SK-N-SH treated with all-trans-retinoic acid at 6 μM for 48 hours (cell line): ENCODE measurements at regions not wholly inside any gene's neighbourhood (a gene's known extent, or its start where the extent isn't known, plus 50 kb on each side); places are given as distances from the start of the nearest gene placed in this dataset.

Source experiments
- ATAC-seq: fragments of 200-7000 bp; cut with Tn5 transposase; 3 replicates; pipeline ENCODE4 v1.9.1; 2020; ENCODE audit warnings: mild to moderate bottlenecking, moderate library complexity
- ARNTL ChIP-seq: fragments of 450-650 bp; formaldehyde crosslinking; IDR thresholded peaks from 2 replicates; pipeline ENCODE4 v1.5.0; 2020; ENCODE audit warnings: low read depth, mild to moderate bottlenecking, moderate library complexity, borderline replicate concordance
- BACH2 ChIP-seq: fragments of 250-450 bp; sonication (Bioruptor Pico); IDR thresholded peaks from 2 replicates; pipeline ENCODE4 v1.9.0; 2021; ENCODE audit warnings: mild to moderate bottlenecking, borderline replicate concordance
- CSDC2 ChIP-seq: fragments of 250-450 bp; sonication (Bioruptor Pico); IDR thresholded peaks from 2 replicates; pipeline ENCODE4 v1.5.0; 2020; ENCODE audit warnings: mild to moderate bottlenecking, moderate library complexity
- ESRRG ChIP-seq: fragments of 250-450 bp; sonication (Bioruptor Pico); IDR thresholded peaks from 2 replicates; pipeline ENCODE4 v1.6.1; 2021; ENCODE audit warnings: mild to moderate bottlenecking
- GLIS3 ChIP-seq: fragments of 250-450 bp; sonication (Bioruptor Pico); IDR thresholded peaks from 2 replicates; pipeline ENCODE4 v1.5.0; 2020; ENCODE audit warnings: mild to moderate bottlenecking, moderate library complexity
- OSR1 ChIP-seq: fragments of 250-450 bp; sonication (Bioruptor Pico); IDR thresholded peaks from 2 replicates; pipeline ENCODE4 v1.8.0; 2022; ENCODE audit warnings: moderate library complexity, mild to moderate bottlenecking, inconsistent platforms
- PPARA ChIP-seq: fragments of 250-450 bp; sonication (Bioruptor Pico); IDR thresholded peaks from 2 replicates; pipeline ENCODE4 v1.5.0; 2020; ENCODE audit warnings: mild to moderate bottlenecking, borderline replicate concordance
- RARB ChIP-seq: fragments of 250-450 bp; sonication (Bioruptor Pico); IDR thresholded peaks from 2 replicates; pipeline ENCODE4 v1.8.0; 2021; ENCODE audit warnings: mild to moderate bottlenecking, moderate library complexity
- SNAI2 ChIP-seq: fragments of 250-450 bp; sonication (Bioruptor Pico); IDR thresholded peaks from 2 replicates; pipeline ENCODE4 v1.5.0; 2020; ENCODE audit warnings: mild to moderate bottlenecking, moderate library complexity
- TCF4 ChIP-seq: fragments of 250-450 bp; sonication (Bioruptor Pico); IDR thresholded peaks from 2 replicates; pipeline ENCODE4 v1.8.0; 2021; ENCODE audit warnings: mild to moderate bottlenecking, moderate library complexity, borderline replicate concordance
- TOX ChIP-seq: fragments of 250-450 bp; sonication (Bioruptor Pico); IDR thresholded peaks from 2 replicates; pipeline ENCODE4 v1.8.0; 2021; ENCODE audit warnings: mild to moderate bottlenecking, moderate library complexity, borderline replicate concordance
- ZC3H10 ChIP-seq: fragments of 250-450 bp; sonication (Bioruptor Pico); IDR thresholded peaks from 2 replicates; pipeline ENCODE4 v1.5.1; 2021; ENCODE audit warnings: mild to moderate bottlenecking, moderate library complexity
- ZFP3 ChIP-seq: fragments of 250-450 bp; sonication (Bioruptor Pico); IDR thresholded peaks from 2 replicates; pipeline ENCODE4 v1.5.0; 2020; ENCODE audit warnings: mild to moderate bottlenecking, moderate library complexity
- ZFP30 ChIP-seq: fragments of 450-650 bp; formaldehyde crosslinking; IDR thresholded peaks from 2 replicates; pipeline ENCODE4 v1.5.0; 2022; ENCODE audit warnings: mild to moderate bottlenecking, moderate library complexity
- ZNF565 ChIP-seq: fragments of 450-650 bp; formaldehyde crosslinking; conservative IDR thresholded peaks from 2 replicates; pipeline ENCODE4 v1.5.0; 2020; ENCODE audit warnings: low read depth, mild to moderate bottlenecking, moderate library complexity
- ZNF70 ChIP-seq: fragments of 450-650 bp; formaldehyde crosslinking; IDR thresholded peaks from 2 replicates; pipeline ENCODE4 v1.5.0; 2020; ENCODE audit warnings: mild to moderate bottlenecking, moderate library complexity
- ZNF8 ChIP-seq: fragments of 450-650 bp; formaldehyde crosslinking; IDR thresholded peaks from 2 replicates; pipeline ENCODE4 v1.5.0; 2020; ENCODE audit warnings: mild to moderate bottlenecking, moderate library complexity
- TF ChIP-seq, protein P1 (sequence below): fragments of 250-450 bp; sonication (Bioruptor Pico); IDR thresholded peaks from 2 replicates; pipeline ENCODE4 v1.5.1; 2020; ENCODE audit warnings: low read depth, mild to moderate bottlenecking, moderate library complexity
- TF ChIP-seq, protein P2 (sequence below): fragments of 250-450 bp; sonication (Bioruptor Pico); IDR thresholded peaks from 2 replicates; pipeline ENCODE4 v1.8.0; 2021; ENCODE audit warnings: low read depth, mild to moderate bottlenecking, moderate library complexity, borderline replicate concordance
- TF ChIP-seq, protein P3 (sequence below): fragments of 250-450 bp; sonication (Bioruptor Pico); IDR thresholded peaks from 2 replicates; pipeline ENCODE4 v1.8.0; 2020; ENCODE audit warnings: mild to moderate bottlenecking, moderate library complexity, borderline replicate concordance
- TF ChIP-seq, protein P4 (sequence below): fragments of 250-450 bp; sonication (Bioruptor Pico); IDR thresholded peaks from 2 replicates; pipeline ENCODE4 v1.5.1; 2021; ENCODE audit warnings: mild to moderate bottlenecking, moderate library complexity

DNA sequence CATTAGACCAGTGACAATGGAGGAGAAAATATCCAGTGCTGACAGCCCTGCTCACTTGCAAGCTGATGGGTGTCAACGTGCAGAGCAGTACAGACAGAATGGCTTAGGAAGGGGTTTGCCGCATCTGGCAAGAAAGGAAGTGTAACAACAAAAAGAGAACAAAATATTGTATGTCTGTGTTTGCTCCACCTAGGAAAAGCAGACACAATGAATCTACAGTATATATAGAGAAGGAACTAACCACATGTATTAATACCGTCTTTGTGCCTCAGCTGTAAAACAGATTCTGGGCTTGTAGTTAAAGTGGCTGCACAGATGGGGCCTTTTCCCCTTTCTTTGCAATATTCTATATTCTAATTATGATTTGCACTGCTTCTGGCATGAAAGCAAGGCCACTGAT lies 281.1 kb upstream of the MEOX2 start:
- TF ChIP-seq SNAI2 (CRISPR knock-in tag), result no peak
- no peak for TF ChIP-seq CSDC2 (CRISPR knock-in tag)
- TF ChIP-seq, protein P1, sequence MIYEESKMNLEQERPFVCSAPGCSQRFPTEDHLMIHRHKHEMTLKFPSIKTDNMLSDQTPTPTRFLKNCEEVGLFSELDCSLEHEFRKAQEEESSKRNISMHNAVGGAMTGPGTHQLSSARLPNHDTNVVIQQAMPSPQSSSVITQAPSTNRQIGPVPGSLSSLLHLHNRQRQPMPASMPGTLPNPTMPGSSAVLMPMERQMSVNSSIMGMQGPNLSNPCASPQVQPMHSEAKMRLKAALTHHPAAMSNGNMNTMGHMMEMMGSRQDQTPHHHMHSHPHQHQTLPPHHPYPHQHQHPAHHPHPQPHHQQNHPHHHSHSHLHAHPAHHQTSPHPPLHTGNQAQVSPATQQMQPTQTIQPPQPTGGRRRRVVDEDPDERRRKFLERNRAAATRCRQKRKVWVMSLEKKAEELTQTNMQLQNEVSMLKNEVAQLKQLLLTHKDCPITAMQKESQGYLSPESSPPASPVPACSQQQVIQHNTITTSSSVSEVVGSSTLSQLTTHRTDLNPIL (CRISPR knock-in tag), result no peak
- TF ChIP-seq, protein P2, sequence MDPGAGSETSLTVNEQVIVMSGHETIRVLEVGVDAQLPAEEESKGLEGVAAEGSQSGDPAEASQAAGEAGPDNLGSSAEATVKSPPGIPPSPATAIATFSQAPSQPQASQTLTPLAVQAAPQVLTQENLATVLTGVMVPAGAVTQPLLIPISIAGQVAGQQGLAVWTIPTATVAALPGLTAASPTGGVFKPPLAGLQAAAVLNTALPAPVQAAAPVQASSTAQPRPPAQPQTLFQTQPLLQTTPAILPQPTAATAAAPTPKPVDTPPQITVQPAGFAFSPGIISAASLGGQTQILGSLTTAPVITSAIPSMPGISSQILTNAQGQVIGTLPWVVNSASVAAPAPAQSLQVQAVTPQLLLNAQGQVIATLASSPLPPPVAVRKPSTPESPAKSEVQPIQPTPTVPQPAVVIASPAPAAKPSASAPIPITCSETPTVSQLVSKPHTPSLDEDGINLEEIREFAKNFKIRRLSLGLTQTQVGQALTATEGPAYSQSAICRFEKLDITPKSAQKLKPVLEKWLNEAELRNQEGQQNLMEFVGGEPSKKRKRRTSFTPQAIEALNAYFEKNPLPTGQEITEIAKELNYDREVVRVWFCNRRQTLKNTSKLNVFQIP (CRISPR knock-in tag), result no peak
- TF ChIP-seq TOX, result no peak
- no peak for TF ChIP-seq ZC3H10 (CRISPR knock-in tag)
- no peak for TF ChIP-seq BACH2 (CRISPR knock-in tag)
- no peak for TF ChIP-seq OSR1
- no peak for TF ChIP-seq ZNF565
- no peak for TF ChIP-seq ARNTL (CRISPR knock-in tag)
- TF ChIP-seq GLIS3 (CRISPR knock-in tag), result no peak
- TF ChIP-seq TCF4 (CRISPR knock-in tag), result no peak
- TF ChIP-seq, protein P3, sequence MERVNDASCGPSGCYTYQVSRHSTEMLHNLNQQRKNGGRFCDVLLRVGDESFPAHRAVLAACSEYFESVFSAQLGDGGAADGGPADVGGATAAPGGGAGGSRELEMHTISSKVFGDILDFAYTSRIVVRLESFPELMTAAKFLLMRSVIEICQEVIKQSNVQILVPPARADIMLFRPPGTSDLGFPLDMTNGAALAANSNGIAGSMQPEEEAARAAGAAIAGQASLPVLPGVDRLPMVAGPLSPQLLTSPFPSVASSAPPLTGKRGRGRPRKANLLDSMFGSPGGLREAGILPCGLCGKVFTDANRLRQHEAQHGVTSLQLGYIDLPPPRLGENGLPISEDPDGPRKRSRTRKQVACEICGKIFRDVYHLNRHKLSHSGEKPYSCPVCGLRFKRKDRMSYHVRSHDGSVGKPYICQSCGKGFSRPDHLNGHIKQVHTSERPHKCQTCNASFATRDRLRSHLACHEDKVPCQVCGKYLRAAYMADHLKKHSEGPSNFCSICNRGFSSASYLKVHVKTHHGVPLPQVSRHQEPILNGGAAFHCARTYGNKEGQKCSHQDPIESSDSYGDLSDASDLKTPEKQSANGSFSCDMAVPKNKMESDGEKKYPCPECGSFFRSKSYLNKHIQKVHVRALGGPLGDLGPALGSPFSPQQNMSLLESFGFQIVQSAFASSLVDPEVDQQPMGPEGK, result no peak
- no peak for TF ChIP-seq PPARA
- TF ChIP-seq ZFP3 (CRISPR knock-in tag), result no peak
- TF ChIP-seq RARB (CRISPR knock-in tag), result no peak
- TF ChIP-seq, protein P4, sequence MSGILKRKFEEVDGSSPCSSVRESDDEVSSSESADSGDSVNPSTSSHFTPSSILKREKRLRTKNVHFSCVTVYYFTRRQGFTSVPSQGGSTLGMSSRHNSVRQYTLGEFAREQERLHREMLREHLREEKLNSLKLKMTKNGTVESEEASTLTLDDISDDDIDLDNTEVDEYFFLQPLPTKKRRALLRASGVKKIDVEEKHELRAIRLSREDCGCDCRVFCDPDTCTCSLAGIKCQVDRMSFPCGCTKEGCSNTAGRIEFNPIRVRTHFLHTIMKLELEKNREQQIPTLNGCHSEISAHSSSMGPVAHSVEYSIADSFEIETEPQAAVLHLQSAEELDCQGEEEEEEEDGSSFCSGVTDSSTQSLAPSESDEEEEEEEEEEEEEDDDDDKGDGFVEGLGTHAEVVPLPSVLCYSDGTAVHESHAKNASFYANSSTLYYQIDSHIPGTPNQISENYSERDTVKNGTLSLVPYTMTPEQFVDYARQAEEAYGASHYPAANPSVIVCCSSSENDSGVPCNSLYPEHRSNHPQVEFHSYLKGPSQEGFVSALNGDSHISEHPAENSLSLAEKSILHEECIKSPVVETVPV (CRISPR knock-in tag), result no peak
- TF ChIP-seq ZNF8 (CRISPR knock-in tag), result no peak
- no peak for TF ChIP-seq ZNF70 (CRISPR knock-in tag)
- TF ChIP-seq ZFP30 (CRISPR knock-in tag), result no peak
- TF ChIP-seq, all 23 proteins: peak for 0
- ATAC-seq, result no peak

GRCh38 chr7:15967121-15967520 lies 280.6 kb upstream of the MEOX2 start:
- TF ChIP-seq GLIS3 (CRISPR knock-in tag) (no peak), ESRRG (no peak), BACH2 (CRISPR knock-in tag) (no peak), TCF4 (CRISPR knock-in tag) (no peak), ARNTL (CRISPR knock-in tag) (no peak), ZC3H10 (CRISPR knock-in tag) (no peak)
- no peak for ATAC-seq

GRCh38 chr7:15963206-15963605 lies 276.7 kb upstream of the MEOX2 start:
- no peak for TF ChIP-seq ESRRG
- TF ChIP-seq CSDC2 (CRISPR knock-in tag), result no peak
- TF ChIP-seq PPARA, result no peak
- TF ChIP-seq, protein P4 (CRISPR knock-in tag), result no peak
- TF ChIP-seq, protein P1 (CRISPR knock-in tag), result no peak
- TF ChIP-seq, all 23 proteins: peak for 0
- no peak for ATAC-seq
